HFFc6 (cell line): ENCODE measurements at regions not wholly inside any gene's neighbourhood (a gene's known extent, or its start where the extent isn't known, plus 50 kb on each side); places are given as distances from the start of the nearest gene placed in this dataset.

ENCODE experiments used
- DNase-seq: peaks from one replicate; pipeline ENCODE4 v3.0.0-alpha.2; 2018
- H3K27ac Mint-ChIP-seq: 2 replicates; pipeline ENCODE4 v1.8.0; 2020; ENCODE audit warnings: mild to moderate bottlenecking, mixed read lengths
- H3K27me3 Mint-ChIP-seq: 2 replicates; pipeline ENCODE4 v1.8.0; 2021; ENCODE audit warnings: mild to moderate bottlenecking, moderate library complexity, mixed read lengths; ENCODE audit not compliant: insufficient read depth
- H3K36me3 Mint-ChIP-seq: 2 replicates; pipeline ENCODE4 v1.8.0; 2021; ENCODE audit warnings: low read depth, mixed read lengths
- H3K4me1 Mint-ChIP-seq: 2 replicates; pipeline ENCODE4 v1.8.0; 2020; ENCODE audit warnings: low read depth, mixed read lengths
- H3K4me3 Mint-ChIP-seq: 2 replicates; pipeline ENCODE4 v1.8.0; 2020; ENCODE audit warnings: mild to moderate bottlenecking, moderate library complexity, mixed read lengths
- H3K9me3 Mint-ChIP-seq: 2 replicates; pipeline ENCODE4 v1.8.0; 2020; ENCODE audit warnings: mild to moderate bottlenecking, mixed read lengths
- CTCF ChIP-seq: fragments of 200-600 bp; sonication (generic); IDR thresholded peaks from 2 replicates; pipeline ENCODE4 v1.5.0; 2021; ENCODE audit warnings: antibody characterized with exemption, mild to moderate bottlenecking

- DNase-seq, result no peak
- H3K4me3 Mint-ChIP-seq, result no peak overlapping the region
- no peak for TF ChIP-seq CTCF
- H3K27ac Mint-ChIP-seq, result no peak overlapping the region
- peaks cover 15% of the 10 kb centered on the region for H3K36me3 Mint-ChIP-seq
- H3K4me1 Mint-ChIP-seq, result no peaks in the 10 kb centered on the region
- H3K9me3 Mint-ChIP-seq, result peaks cover 77% of the 10 kb centered on the region
- H3K27me3 Mint-ChIP-seq, result peaks cover 5% of the 10 kb centered on the region
Measured at GRCh38 chr13:22211876-22212275, 541.0 kb downstream of the FGF9 start.

- no peak for TF ChIP-seq CTCF
- H3K4me3 Mint-ChIP-seq, result no peak overlapping the region
Measured at GRCh38 chr13:22212576-22212975, 541.7 kb downstream of the FGF9 start.

GRCh38 chr13:22214184-22214583 lies 543.3 kb downstream of the FGF9 start:
- peaks cover 76% of the 10 kb centered on the region for H3K9me3 Mint-ChIP-seq
- no peaks in the 10 kb centered on the region for H3K4me1 Mint-ChIP-seq
- H3K4me3 Mint-ChIP-seq, result no peak overlapping the region
- H3K27ac Mint-ChIP-seq, result no peak overlapping the region
- TF ChIP-seq CTCF, result no peak
- peaks cover 5% of the 10 kb centered on the region for H3K27me3 Mint-ChIP-seq
- peaks cover 15% of the 10 kb centered on the region for H3K36me3 Mint-ChIP-seq
- DNase-seq, result no peak

More at GRCh38 chr13:22212576-22212975, 541.7 kb downstream of the FGF9 start:
- peaks cover 5% of the 10 kb centered on the region for H3K27me3 Mint-ChIP-seq
- no peaks in the 10 kb centered on the region for H3K4me1 Mint-ChIP-seq
- H3K36me3 Mint-ChIP-seq, result peaks cover 15% of the 10 kb centered on the region
- DNase-seq, result no peak
- H3K9me3 Mint-ChIP-seq, result peaks cover 76% of the 10 kb centered on the region
- no peak overlapping the region for H3K27ac Mint-ChIP-seq

- no peak for TF ChIP-seq CTCF
- H3K27me3 Mint-ChIP-seq, result no peaks in the 10 kb centered on the region; the same call in 1 of the 2 replicates
- H3K36me3 Mint-ChIP-seq, result peaks cover 4% of the 10 kb centered on the region; the same call in 1 of the 2 replicates
- no peak for DNase-seq
- no peak overlapping the region for H3K4me3 Mint-ChIP-seq
- no peaks in the 10 kb centered on the region for H3K4me1 Mint-ChIP-seq
- no peak overlapping the region for H3K27ac Mint-ChIP-seq
- H3K9me3 Mint-ChIP-seq, result peaks cover 87% of the 10 kb centered on the region
Measured at GRCh38 chr13:22218797-22219196, 547.9 kb downstream of the FGF9 start.

GRCh38 chr13:22219709-22220108 lies 548.8 kb downstream of the FGF9 start:
- Mint-ChIP-seq H3K36me3 (0 out of 2 replicates have a peak, but pooled peaks cover 4% of the 10 kb centered on the region), H3K9me3 (peaks cover 82% of the 10 kb centered on the region), H3K4me1 (no peaks in the 10 kb centered on the region), H3K4me3 (no peak overlapping the region), H3K27me3 (no peaks in the 10 kb centered on the region; the same call in 1 of the 2 replicates), H3K27ac (no peak overlapping the region)
- no peak for DNase-seq
- TF ChIP-seq CTCF, result no peak
